GM18909 (cell line): ENCODE measurements at regions not wholly inside any gene's neighbourhood (a gene's known extent, or its start where the extent isn't known, plus 50 kb on each side); places are given as distances from the start of the nearest gene placed in this dataset.
A peak's percentile ranks its signal among the peaks of the same experiment; 100 is the strongest.

Experiments used
- ATAC-seq: cut with Tn5 transposase; IDR thresholded peaks from one replicate; pipeline ENCODE4 v1.9.1; 2021; ENCODE audit warnings: mild to moderate bottlenecking; ENCODE audit not compliant: unreplicated experiment, poor library complexity

DNA sequence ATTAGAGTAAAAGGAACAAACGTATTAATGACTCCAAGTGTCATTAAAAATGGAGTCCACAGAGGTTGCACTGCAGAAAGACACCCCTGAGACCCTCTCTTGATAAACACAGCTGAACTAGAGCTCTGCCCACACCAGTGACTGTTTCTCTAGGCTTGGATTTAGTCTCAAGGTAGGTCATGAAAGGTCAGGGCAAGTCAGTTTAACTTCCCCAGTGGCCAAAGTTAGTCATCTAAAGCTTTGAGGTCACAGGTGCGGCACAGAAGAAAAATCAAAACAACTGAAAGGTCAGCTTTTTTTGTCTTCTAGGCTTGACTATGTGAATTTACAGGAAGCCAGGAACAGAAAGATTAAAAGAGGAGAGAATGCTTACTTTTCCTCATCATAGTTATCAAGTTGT, 749.6 kb downstream of the RAB28 start:
- ATAC-seq: no peak

GRCh38 chr4:12729384-12729783, 754.8 kb downstream of the RAB28 start:
- no peak for ATAC-seq

DNA sequence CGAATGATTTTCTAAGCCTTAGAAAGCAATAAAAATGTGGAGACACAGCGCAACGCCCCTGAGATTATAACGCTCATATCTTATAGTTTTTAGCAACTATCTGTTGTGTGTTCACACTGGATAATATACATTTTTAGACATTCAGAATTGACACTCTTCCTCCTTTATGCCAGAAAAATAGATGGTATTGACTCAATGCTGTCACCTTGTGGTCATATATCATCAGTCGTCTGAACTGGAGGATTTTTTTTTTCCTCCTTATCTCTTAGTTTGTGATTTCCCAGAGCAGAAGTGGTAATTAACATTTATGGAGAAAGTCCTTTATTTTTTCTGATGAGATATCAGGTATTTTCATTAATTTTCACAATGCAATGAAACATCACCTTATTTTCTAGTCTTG, 759.6 kb downstream of the RAB28 start:
- ATAC-seq: no peak

DNA sequence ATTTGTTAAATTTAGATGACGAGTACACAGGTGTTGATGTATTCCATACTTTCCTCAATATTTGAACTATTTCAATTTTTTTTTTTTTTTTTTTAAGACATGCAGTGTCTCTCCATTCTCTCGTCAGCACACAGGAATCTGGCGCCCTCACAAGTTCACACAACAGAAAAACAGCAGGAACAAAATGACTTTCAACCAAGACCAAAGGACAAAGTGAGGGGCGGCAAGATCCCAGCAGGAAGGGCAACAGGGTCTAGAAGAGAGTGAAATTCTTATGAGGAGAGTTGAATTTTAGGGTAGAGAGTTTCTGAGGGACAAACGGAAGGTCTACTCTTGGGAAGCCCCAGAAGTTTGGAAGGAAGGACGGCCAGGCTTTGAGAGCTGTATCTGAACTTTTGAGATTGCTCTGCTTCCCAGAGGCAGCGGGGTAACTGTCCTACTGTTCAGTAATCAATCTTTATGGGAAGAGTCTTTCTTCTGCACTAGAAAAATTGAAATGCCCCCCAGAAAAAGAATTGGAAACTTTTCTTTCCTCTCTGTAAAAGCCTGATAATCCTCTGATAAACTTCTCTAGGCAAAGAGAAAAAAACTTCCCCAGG, 760.2 kb downstream of the RAB28 start:
- no peak for ATAC-seq

GRCh38 chr4:12716896-12717295, 767.2 kb downstream of the RAB28 start:
- no peak for ATAC-seq

DNA sequence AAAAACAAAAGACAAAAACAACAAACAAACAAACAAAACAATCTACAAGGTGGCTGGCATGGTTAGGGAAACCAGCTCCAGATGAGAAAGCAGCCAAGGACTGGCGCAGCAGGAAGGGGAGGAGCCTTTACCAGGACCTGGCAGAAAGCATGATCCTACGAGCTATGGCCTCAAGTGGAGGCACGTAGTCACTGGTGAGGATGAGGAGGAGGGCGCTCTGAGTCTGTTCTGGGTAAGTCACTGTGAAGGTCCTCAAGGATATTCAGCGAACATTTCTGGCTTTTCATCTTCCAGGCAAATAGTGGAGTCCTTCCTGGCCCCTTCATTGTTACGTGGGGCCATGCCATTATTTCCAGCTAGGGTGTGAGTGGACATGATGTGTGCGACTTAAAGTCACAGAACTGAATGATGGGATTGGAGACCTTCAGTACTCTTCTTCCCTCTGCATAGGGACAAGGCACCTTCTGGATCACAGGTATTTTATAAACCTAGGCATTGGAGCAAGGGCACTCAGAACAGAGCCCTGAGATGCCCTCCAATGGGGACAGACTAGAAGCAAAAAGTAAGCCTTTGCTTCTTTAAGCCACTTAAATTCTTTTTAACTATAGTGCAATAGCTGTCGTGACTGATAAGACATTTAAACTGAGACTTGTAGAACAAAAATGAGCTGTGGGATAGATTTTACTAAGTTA, 771.3 kb downstream of the RAB28 start:
- no peak for ATAC-seq

GRCh38 chr4:12707381-12708175, 776.6 kb downstream of the RAB28 start:
- no peak for ATAC-seq

GRCh38 chr4:12703036-12703435, 781.1 kb downstream of the RAB28 start:
- ATAC-seq: no peak

GRCh38 chr4:12701384-12701783, 782.8 kb downstream of the RAB28 start:
- ATAC-seq: peak; percentile 72

DNA sequence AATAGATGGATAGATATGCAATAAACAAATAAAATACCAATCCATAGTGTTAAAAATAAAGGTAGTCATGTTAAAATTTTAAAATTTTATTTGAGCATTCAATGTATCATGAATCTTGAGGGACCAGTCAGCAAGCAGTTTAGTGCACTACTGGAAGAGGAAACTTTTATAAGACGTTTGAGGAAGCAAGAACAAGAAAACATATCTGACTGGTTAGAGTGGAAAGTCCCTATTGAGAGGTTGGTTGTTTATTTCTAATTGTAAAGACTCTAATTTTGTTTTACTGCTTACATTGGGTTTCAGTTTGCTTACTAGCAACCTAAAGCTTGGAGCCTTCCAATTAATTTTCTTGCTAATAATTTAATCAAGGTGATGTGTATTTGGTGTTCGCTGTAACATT, 786.2 kb downstream of the RAB28 start:
- ATAC-seq: peak; percentile 49

DNA sequence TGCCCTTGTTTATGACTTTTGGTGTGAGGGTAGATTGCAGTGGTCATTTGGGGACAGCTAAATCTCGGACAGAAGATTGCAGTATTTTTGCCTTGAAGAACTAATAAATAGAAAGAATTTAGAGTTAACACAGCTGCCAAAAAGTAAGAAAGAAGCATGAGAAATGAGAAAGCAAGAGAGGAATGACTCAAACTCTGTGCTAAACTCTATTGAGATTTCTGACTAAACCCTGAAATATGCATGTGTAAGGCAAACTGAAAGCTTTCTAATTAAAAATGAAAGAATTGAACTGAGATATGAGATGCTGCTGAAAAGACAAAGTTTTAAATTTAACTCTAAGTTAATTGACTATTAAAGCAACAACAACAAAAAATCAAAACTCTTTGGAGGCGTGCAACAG, 791.3 kb downstream of the RAB28 start:
- ATAC-seq: no peak

DNA sequence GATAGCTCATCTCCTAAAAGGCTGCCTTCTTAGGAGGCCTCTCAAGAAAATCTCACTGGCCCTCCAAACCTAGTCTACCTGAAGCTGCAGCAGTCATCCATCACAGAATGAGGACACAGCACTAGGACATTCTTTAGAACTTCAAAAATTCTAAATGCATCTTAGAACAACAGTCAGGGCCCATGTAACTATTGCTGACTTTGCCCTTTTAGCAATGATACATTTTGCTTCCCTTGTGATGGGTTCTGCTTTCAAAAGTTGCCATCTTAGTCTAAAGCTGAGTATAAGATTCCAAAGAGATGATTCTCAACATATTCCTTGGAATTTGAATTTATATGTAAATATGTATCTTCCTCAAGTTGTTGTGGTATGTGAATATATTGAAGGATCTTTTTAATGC, 793.0 kb downstream of the RAB28 start:
- ATAC-seq: no peak

DNA sequence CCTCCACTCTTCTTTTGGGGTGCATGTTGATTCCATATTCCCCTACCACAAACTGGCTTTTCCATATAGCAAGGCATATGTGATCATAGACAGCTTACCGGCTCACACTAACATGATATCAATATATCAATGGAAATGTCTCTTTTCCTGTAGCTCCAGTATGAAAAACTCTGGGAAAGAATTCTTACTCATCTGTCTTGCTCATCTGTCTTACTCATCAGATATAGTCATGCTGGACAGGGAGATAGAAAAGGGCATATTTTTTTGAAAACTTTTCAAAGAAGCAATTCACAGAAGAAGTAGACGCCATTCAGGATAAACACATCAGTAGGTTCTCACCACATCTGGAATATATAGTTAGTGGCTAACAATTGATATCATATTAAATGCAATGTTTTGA, 794.7 kb downstream of the RAB28 start:
- ATAC-seq: no peak

DNA sequence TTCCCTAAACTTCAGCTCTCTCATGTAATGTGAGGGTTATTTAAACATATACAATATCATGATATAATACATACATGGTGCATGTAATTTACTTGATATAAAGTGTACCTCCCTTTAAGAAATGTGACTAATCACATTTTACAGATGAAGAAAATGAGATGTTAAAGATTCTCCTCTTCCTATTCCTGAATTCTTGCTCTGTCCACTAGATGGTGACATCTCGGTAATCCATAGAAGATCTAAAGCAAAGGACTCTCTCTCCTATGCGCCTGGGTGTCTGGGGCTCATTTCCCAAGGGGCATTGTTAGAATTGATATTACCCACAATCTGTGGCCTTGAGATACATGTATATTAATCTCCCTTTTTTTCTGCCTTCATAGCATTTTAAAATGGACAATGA, 804.9 kb downstream of the RAB28 start:
- no peak for ATAC-seq

DNA sequence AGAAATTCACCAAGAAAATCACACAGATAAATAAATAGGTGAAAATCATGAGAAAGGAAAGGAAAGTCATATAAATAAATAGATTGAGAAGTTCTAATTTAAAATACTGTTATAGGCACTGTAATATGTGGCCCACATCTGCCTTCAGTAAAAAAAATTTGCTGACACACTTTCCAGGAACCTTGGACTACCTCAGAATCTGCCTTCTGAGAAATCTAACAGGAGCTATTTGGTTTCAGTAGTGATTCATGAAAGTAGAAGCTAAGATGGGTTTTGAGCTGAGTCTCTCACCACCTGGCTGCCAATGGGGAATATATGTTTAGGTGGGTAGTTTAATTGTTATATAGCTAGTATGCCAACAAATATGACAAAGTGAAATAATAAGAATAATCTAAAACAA, 810.0 kb downstream of the RAB28 start:
- no peak for ATAC-seq

GRCh38 chr4:12672303-12672702, 811.8 kb downstream of the RAB28 start:
- ATAC-seq: no peak

DNA sequence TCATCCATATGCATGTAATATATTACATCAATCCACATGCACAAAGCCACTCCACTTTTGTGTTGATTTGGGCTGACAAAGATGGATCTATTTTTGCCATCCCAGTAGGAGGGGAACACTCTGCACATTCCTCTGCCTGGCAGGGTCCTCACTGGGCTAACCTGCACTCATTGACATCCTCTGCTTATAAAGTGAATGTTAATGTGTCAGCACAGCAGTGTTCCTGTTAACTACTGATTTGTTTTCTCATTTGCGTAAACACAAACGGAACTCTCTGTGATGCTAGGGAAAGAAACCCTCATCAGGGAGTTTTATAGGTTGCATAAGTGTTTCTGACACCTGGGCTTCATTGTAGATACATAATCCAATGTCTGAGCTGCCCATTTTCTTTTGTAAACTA, 826.0 kb downstream of the RAB28 start:
- no peak for ATAC-seq

GRCh38 chr4:12651876-12652275, 832.3 kb downstream of the RAB28 start:
- ATAC-seq: no peak

GRCh38 chr4:12645732-12646131, 838.4 kb downstream of the RAB28 start:
- ATAC-seq: no peak

- no peak for ATAC-seq
Measured at GRCh38 chr4:12644261-12644660, 839.9 kb downstream of the RAB28 start.

DNA sequence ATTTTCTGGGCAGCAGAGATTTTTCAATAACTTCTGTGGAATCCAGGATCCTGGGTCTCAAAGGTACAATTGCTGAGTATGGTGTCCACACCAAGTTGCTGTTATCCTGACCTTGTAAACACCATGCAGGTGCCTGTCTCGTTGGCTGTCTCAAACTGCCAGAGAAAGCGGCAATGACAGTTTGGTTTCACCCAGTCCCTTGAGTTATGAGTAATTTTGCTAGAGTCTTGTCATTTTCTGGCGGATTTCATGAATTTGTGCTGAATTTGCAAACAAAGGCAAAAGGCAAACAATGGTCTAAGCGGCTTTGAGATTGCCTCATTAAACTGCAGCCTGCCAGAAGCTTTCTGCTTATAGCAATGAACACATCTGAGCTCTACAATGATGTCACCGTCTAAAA, 847.9 kb downstream of the RAB28 start:
- no peak for ATAC-seq

DNA sequence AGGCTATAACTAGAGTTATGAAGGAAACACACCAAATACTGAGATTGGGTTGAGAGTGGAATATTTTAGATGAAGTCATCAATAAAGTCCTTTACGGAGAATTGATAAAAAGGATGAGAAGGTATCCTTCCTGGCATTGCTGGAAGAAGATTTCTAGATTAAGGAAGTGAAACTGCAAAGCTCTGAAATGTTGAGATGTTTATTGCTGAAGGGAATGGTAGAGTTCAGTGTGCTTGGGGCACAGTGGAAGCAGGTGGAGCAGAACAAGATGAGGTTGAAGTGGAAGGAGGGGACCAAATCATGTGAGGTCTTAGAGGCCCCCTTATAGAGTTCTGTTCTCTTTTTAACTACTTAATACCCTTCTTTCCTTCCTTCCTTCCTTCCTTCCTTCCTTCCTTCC, 848.5 kb downstream of the RAB28 start:
- no peak for ATAC-seq
